ENCODE measurements at regions not wholly inside any gene's neighbourhood (a gene's known extent, or its start where the extent isn't known, plus 50 kb on each side); places are given as distances from the start of the nearest gene placed in this dataset.
"Not testable (repeated sequence)": the region's sequence is repeated elsewhere in the genome, so short reads cannot be mapped to it uniquely, and the experiment has no call there.

DNA sequence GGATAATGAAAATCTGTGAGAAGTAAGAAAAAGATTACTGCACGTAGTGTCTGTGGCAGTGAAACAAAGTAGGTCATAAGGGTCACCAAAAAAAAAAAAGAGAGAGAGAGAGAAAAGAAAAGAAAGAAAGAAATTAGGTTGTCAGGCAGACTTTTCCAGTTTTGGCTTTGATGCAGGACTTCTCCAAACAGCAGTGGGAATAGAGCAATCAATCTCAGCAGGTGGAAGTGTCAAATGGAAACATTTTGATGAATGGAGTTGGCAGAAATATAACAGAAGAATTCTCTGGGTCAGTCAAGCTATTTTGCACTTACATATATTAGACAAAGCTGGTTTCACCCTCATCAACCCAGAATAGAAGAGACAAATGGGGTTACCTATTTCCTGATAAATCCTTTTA, 745.8 kb downstream of the SLC6A15 start:
- Mint-ChIP-seq H3K4me1 (no peaks in the 10 kb centered on the region), H3K27me3 (no peaks in the 10 kb centered on the region), H3K36me3 (ENCODE audit: low read depth) (no peaks in the 10 kb centered on the region), H3K4me3 (no peak overlapping the region), H3K27ac (no peak overlapping the region), H3K9me3 (peaks cover 3% of the 10 kb centered on the region)
- DNase-seq (no peak), ATAC-seq (ENCODE audit: low read depth) (no peak)
- CTCF ChIA-PET: no interaction called here
- TF ChIP-seq, protein P1, sequence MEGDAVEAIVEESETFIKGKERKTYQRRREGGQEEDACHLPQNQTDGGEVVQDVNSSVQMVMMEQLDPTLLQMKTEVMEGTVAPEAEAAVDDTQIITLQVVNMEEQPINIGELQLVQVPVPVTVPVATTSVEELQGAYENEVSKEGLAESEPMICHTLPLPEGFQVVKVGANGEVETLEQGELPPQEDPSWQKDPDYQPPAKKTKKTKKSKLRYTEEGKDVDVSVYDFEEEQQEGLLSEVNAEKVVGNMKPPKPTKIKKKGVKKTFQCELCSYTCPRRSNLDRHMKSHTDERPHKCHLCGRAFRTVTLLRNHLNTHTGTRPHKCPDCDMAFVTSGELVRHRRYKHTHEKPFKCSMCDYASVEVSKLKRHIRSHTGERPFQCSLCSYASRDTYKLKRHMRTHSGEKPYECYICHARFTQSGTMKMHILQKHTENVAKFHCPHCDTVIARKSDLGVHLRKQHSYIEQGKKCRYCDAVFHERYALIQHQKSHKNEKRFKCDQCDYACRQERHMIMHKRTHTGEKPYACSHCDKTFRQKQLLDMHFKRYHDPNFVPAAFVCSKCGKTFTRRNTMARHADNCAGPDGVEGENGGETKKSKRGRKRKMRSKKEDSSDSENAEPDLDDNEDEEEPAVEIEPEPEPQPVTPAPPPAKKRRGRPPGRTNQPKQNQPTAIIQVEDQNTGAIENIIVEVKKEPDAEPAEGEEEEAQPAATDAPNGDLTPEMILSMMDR (IDR thresholded peaks at IDR 0.05): no peak
- POLR2A ChIA-PET: no interaction called here
- intact Hi-C loops (cut with micrococcal nuclease): no loop called here

DNA sequence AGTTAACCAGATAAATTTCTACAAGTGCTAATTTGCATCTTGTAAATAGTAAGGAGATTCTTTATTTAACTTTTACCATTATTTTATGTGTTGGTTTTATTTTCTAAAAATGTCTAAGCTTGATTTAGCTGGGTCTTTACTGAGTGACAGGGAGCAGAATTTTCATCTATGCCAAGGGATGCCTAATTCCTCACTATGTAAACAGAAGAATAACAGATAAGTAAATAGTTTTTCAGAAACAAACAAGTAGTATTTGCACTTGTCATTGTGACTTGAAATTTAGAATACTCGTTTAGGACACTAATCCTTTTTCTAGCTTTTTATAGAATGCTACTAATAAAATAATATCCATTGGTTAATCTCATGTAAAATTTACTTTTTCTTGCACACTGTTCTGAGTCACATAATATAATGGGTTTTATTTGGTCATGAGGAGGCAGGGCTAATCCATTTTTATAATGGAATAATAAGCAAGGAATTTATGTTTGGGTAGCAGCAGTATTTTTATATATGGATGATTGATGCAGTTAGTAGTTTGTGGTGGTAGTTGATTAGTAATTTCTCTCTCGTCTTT, 746.5 kb downstream of the SLC6A15 start:
- peaks cover 3% of the 10 kb centered on the region for H3K9me3 Mint-ChIP-seq
- H3K27me3 Mint-ChIP-seq: no peaks in the 10 kb centered on the region
- no peaks in the 10 kb centered on the region for H3K36me3 Mint-ChIP-seq (ENCODE audit: low read depth)
- DNase-seq: no peak
- no peak overlapping the region for H3K4me3 Mint-ChIP-seq
- ATAC-seq (ENCODE audit: low read depth): no peak
- no peak overlapping the region for H3K27ac Mint-ChIP-seq
- ChIA-PET POLR2A (no interaction called here), CTCF (no interaction called here)
- TF ChIP-seq, protein P1 (IDR thresholded peaks at IDR 0.05): no peak
- H3K4me1 Mint-ChIP-seq: no peaks in the 10 kb centered on the region
- intact Hi-C loops (cut with micrococcal nuclease): no loop called here

DNA sequence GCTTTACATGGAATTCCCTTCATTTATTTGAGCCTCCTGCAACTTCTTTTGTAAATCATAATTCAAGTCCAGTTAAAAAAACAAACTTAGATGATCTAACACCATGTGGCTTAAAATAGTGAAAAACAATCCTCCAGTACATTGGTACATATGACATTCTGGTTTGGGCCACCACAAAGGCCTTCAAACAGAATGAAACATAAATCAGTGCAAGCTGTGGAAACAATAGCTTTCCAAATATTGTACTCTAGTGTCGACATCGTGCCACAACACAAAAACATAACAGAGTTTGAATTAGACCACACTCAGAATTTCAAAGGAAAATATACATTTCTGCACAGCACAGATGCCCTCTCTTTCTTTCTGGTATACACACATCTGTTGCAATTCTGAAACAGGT, 751.3 kb downstream of the SLC6A15 start:
- DNase-seq: no peak
- ATAC-seq (ENCODE audit: low read depth): no peak
- ChIA-PET POLR2A (no interaction called here), CTCF (no interaction called here)
- H3K36me3 Mint-ChIP-seq (ENCODE audit: low read depth): no peaks in the 10 kb centered on the region
- TF ChIP-seq, protein P1 (IDR thresholded peaks at IDR 0.05): no peak
- no peak overlapping the region for H3K27ac Mint-ChIP-seq
- intact Hi-C loops (cut with micrococcal nuclease): no loop called here
- no peaks in the 10 kb centered on the region for H3K4me1 Mint-ChIP-seq
- H3K27me3 Mint-ChIP-seq: no peaks in the 10 kb centered on the region
- H3K4me3 Mint-ChIP-seq: no peak overlapping the region
- H3K9me3 Mint-ChIP-seq: no peaks in the 10 kb centered on the region

DNA sequence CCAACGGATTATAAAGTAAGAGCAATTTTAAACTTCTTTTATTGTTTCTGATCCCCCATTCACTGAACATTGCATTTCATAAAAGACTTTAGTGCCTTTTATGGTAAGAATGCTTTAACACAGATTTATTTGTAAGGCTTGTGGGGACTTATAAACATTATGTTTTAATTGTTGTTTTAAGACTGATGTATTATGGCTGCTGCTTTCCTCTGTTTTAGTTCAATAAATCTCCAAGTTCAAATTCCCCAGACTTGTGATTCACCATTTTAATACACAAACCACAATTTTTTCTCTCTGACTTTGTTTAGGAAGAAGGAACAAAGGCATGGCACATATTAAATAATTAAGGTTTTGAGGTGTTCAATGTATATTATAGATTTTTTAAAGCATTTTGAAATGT, 753.3 kb downstream of the SLC6A15 start:
- ChIA-PET CTCF (no interaction called here), POLR2A (no interaction called here)
- intact Hi-C loops (cut with micrococcal nuclease): no loop called here

DNA sequence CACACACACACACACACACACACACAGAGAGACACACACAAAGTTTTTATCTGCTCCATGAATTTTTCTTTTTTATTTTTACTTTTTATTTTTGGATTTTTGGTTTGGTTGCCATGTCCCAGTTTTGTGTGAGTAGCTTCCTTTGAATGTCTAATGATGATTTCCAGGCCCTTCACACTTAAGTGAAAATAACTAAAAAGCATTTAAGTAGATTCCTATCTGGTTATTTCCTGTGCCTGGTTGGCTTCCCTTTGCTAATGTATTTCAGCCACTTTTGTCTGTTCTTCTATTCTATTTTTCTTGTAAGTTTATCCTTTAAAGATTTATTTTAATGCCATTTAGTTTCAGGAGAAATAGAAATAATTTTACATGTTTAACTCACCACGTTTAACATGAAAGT, 755.4 kb downstream of the SLC6A15 start:
- POLR2A ChIA-PET: no interaction called here

More for the DNA sequence above, 753.3 kb downstream of the SLC6A15 start:
- no peaks in the 10 kb centered on the region for H3K27me3 Mint-ChIP-seq
- H3K27ac Mint-ChIP-seq: no peak overlapping the region
- H3K36me3 Mint-ChIP-seq (ENCODE audit: low read depth): no peaks in the 10 kb centered on the region
- peaks cover 5% of the 10 kb centered on the region for H3K9me3 Mint-ChIP-seq
- ATAC-seq (ENCODE audit: low read depth): no peak
- no peaks in the 10 kb centered on the region for H3K4me1 Mint-ChIP-seq
- TF ChIP-seq, protein P1 (IDR thresholded peaks at IDR 0.05): no peak
- H3K4me3 Mint-ChIP-seq: no peak overlapping the region
- DNase-seq: no peak

DNA sequence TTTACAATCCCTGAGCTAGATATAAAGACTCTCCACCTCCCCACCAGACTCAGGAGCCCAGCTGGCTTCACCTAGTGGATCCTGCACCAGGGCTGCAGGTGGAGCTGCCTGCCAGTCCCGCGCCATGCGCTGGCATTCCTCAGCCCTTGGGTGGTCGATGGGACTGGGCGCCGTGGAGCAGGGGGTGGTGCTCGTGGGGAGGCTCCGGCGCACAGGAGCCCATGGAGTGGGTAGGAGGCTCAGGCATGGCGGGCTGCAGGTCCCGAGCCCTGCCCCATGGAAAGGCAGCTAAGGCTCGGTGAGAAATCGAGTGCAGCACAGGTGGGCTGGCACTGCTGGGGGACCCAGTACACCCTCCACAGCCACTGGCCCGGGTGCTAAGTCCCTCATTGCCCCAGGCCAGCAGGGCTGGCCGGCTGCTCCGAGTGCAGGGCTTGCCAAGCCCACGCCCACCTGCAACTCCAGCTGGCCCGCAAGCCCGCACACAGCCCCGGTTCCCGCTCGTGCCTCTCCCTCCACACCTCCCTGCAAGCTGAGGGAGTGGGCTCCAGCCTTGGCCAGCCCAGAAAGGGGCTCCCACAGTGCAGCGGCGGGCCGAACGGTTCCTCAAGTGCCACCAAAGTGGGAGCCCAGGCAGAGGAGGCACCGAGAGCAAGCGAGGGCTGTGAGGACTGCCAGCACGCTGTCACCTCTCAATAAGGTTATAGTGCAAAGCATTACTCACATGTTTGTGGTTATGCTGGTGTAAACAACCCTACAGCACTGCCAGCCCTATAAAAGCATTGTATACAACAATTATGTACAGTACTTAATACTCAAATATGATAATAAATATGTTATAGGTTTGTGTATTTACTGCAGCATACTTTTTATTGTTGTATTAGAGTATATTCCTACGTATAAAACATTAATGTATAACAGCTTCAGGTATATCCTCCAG, 757.3 kb downstream of the SLC6A15 start:
- H3K4me3 Mint-ChIP-seq; H3K36me3 Mint-ChIP-seq (ENCODE audit: low read depth); H3K27me3 Mint-ChIP-seq; ATAC-seq (ENCODE audit: low read depth); H3K27ac Mint-ChIP-seq; POLR2A ChIA-PET; DNase-seq; intact Hi-C loops (cut with micrococcal nuclease); CTCF ChIA-PET; H3K4me1 Mint-ChIP-seq; H3K9me3 Mint-ChIP-seq: not testable (repeated sequence)

More for the DNA sequence above, 755.4 kb downstream of the SLC6A15 start:
- Mint-ChIP-seq H3K9me3 (peaks cover 9% of the 10 kb centered on the region), H3K27ac (no peak overlapping the region), H3K4me3 (no peak overlapping the region), H3K27me3 (no peaks in the 10 kb centered on the region), H3K36me3 (ENCODE audit: low read depth) (no peaks in the 10 kb centered on the region), H3K4me1 (no peaks in the 10 kb centered on the region)
- DNase-seq: no peak
- TF ChIP-seq, protein P1 (IDR thresholded peaks at IDR 0.05): no peak
- CTCF ChIA-PET: no interaction called here
- ATAC-seq (ENCODE audit: low read depth): no peak
- intact Hi-C loops (cut with micrococcal nuclease): no loop called here

DNA sequence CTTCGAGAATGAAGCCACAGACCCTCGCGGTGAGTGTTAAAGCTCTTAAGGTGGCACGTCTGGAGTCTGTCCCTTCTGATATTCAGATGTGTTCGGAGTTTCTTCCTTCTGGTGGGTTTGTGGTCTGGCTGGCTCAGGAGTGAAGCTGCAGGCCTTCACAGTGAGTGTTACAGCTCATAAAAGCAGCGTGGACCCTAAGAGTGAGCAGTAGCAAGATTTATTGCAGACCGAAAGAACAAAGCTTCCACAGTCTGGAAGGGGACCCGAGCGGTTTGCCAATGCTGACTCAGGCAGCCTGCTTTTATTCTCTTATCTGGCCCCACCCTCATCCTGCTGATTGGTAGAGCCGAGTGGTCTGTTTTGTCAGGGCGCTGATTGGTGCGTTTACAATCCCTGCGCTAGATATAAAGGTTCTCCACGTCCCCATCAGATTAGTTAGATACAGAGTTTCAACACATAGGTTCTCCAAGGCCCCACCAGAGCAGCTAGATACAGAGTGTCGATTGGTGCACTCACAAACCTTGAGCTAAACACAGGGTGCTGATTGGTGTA, 758.1 kb downstream of the SLC6A15 start:
- intact Hi-C loops (cut with micrococcal nuclease); H3K9me3 Mint-ChIP-seq; H3K4me3 Mint-ChIP-seq; H3K27me3 Mint-ChIP-seq; H3K27ac Mint-ChIP-seq; POLR2A ChIA-PET; CTCF ChIA-PET; DNase-seq; H3K36me3 Mint-ChIP-seq (ENCODE audit: low read depth); H3K4me1 Mint-ChIP-seq; ATAC-seq (ENCODE audit: low read depth): not testable (repeated sequence)

All from activated B cell treated with CpG ODN at 0.5 μM for 24 hours (primary cell).